Cardiac fibroblast (primary cell): ENCODE measurements at regions not wholly inside any gene's neighbourhood (a gene's known extent, or its start where the extent isn't known, plus 50 kb on each side); places are given as distances from the start of the nearest gene placed in this dataset.

Source experiments
- DNase-seq, 2 donors: peaks; one replicate each; pipeline versions ENCODE4 v3.0.0 to v3.0.0-alpha.2; 2010; ENCODE audit warnings: low read depth in 2 of 2
- H3K4me3 ChIP-seq, 2 donors: replicated peaks in 1 of 2; 1 replicate in 1 of 2; 2 replicates in 1 of 2; pipeline ENCODE4 v1.5.1; 2011; ENCODE audit warnings: low read depth in 2 of 2, low read length in 2 of 2, mild to moderate bottlenecking in 2 of 2, moderate library complexity in 1 of 2
- TF ChIP-seq, protein P1 (sequence below): IDR thresholded peaks from one replicate; pipeline ENCODE4 v1.5.1; 2011; ENCODE audit warnings: low read depth, mild to moderate bottlenecking, low read length, inconsistent platforms

DNA sequence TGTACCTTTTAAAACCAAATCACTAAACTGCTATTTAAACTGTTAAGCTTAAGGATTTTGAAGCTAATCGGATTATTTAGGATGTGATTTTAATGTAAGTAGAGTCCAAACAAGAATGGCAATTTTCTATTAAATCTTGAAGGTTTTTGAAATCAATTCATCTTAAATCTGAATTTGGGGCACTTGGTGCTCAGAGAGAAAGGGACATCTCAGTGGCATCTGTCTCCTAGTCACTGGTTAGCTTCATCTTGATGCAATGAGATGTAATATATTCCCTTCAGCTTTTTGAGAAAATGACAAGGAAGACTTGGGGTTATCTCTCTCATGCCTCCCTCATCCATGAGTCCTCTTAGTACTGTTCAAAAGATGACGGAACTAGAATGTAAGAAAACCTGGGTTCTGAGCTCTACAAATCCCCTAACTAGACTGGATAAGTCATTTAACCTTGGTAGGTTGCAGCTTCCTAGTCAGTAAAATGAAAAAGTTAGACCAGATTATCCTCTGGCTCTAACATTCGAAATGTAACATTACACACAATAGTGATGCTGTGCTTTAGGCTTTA lies 198.5 kb upstream of the NEBL start:
- no peak for DNase-seq
- TF ChIP-seq, protein P1, sequence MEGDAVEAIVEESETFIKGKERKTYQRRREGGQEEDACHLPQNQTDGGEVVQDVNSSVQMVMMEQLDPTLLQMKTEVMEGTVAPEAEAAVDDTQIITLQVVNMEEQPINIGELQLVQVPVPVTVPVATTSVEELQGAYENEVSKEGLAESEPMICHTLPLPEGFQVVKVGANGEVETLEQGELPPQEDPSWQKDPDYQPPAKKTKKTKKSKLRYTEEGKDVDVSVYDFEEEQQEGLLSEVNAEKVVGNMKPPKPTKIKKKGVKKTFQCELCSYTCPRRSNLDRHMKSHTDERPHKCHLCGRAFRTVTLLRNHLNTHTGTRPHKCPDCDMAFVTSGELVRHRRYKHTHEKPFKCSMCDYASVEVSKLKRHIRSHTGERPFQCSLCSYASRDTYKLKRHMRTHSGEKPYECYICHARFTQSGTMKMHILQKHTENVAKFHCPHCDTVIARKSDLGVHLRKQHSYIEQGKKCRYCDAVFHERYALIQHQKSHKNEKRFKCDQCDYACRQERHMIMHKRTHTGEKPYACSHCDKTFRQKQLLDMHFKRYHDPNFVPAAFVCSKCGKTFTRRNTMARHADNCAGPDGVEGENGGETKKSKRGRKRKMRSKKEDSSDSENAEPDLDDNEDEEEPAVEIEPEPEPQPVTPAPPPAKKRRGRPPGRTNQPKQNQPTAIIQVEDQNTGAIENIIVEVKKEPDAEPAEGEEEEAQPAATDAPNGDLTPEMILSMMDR = no peak
- H3K4me3 ChIP-seq = no peak overlapping the region

DNA sequence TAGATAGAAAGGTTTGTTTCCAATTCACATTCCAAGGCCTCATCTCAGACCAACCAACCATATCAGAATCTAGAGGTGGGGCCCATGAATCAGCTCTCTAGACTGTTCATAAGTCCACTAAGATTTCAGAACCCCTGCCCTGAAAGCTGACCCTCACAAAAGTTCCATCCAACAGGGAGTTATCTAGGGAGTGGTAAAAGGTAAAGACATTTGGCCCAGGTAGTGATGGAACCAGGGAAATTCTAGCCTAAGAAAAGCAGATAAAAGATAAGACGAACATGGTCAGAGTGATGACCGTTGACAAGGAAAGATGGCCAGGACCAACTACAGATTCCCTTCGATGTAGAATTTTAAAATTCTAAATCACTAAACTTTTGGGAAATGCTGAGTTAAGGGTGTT lies 198.0 kb upstream of the NEBL start:
- H3K4me3 ChIP-seq = no peak overlapping the region
- DNase-seq = no peak
- TF ChIP-seq, protein P1 = no peak

DNA sequence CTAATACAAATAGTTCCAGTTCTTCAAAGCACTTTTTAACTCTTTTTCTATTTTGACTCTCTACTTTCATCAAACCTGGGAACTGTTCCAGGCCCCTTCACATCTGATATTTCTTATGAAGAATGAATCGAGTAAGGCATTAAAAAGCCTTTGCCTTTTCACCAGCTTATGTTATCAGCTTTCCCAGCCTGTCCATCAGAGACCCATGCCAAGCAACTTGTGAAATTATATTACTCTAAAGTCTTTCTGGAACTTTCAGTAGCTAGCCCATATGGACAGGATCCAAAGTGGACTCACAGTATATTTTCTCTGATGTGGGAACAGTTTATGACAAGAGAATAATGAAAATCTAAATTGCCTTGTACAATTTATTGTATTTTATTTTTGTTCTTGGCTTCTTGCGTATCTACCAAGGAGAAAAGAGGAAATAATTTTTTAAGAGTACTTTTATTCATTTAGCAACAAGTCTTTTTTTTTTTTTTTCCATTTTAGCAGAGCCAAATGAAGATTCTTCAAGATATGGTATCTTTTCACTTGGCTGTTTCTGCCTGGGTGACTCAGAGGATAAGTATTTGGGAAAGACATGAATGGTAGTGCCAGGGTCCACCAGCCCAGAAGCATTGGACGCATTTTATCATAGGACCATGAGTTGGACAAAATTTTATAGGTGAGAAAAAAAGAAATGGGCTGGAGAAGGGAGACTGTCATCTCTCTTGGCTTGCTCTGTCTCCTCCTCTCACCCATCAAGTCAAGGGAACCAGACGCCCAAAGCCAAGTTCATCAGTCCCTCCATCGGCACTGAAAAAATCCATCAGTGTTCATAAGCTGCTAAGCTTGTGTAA lies 195.8 kb upstream of the NEBL start:
- DNase-seq = peak in 1 of 2 donors; percentile 88
- TF ChIP-seq, protein P1 = no peak
- H3K4me3 ChIP-seq = no peak overlapping the region

DNA sequence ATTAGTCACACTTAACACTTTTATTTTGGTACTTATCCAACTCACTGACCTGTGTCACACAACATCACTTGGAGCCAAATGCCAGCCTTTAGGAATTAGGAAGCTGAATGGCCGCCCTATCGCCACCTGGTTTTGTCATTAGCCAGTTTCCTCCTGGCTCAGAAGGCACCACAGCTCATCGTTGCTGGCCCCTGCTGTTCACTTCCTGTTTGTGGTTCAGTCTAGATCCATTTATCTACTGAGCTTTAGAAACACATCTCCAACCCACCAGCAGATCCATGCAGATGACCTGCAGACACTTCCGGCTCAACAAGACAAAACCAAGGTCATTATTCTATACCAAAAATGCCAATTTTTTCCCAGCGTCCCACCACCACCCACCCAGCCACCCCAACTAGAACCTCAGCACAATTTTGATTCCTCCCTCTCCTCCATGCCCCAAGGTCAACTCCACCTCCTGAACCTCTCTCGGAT lies 193.5 kb upstream of the NEBL start:
- no peak overlapping the region for H3K4me3 ChIP-seq
- TF ChIP-seq, protein P1 = no peak
- DNase-seq = no peak

DNA sequence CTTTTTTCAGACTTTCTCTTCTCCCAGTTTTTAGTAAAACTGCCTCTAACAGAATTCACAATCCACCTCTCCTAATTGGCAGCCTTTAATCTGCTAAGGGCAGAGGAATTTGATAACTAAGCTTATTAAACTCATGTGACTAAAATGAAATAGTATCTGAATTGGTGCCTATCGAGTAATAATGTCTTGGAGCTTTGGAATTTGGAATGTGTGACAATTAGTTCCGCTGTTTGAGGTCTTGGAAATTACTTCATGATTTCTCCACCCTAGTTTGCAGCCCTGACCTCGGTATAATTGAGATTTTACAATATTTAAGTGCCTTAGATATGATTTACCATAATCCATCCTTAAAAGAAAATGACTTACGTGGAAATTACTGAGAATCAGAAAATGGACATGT lies 190.4 kb upstream of the NEBL start:
- no peak for DNase-seq
- no peak overlapping the region for H3K4me3 ChIP-seq
- TF ChIP-seq, protein P1 = no peak

DNA sequence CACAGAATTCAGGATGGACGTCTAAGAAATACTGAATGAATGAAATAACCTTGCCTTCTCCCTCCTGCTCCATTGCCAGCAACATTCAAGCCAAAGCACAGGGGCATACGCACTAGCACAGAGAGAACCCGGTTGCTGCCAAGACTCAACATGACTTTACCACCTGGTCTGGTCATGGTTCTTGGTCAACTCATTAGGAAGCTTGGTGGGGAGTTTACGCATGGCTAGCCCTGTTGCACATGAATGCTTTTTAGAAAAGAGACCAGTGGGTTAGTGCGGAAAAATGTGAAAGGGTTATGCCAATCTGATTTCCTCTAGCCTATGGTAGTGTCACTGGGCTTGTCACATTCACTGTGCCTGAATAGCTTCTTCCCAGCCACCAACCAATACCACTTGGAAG lies 187.6 kb upstream of the NEBL start:
- H3K4me3 ChIP-seq = no peak overlapping the region
- TF ChIP-seq, protein P1 = no peak
- DNase-seq = no peak
